ENCODE measurements at regions not wholly inside any gene's neighbourhood (a gene's known extent, or its start where the extent isn't known, plus 50 kb on each side); places are given as distances from the start of the nearest gene placed in this dataset.

- no peaks in the 10 kb centered on the region for H3K9me3 Mint-ChIP-seq (ENCODE audit: insufficient read depth)
- H3K4me1 Mint-ChIP-seq (ENCODE audit: low read depth), result no peaks in the 10 kb centered on the region
- H3K27me3 Mint-ChIP-seq (ENCODE audit: low read depth), result no peaks in the 10 kb centered on the region
- ChIA-PET POLR2A (no interaction called here), CTCF (no interaction called here)
- ATAC-seq, result no peak
- DNase-seq, result no peak
- no peak overlapping the region for H3K4me3 Mint-ChIP-seq
- H3K36me3 Mint-ChIP-seq (ENCODE audit: low read depth), result no peaks in the 10 kb centered on the region
- H3K27ac Mint-ChIP-seq, result no peak overlapping the region
Measured at GRCh38 chr13:106858903-106859532, 291.1 kb upstream of the ARGLU1 start.

- Mint-ChIP-seq H3K4me1 (ENCODE audit: low read depth) (no peaks in the 10 kb centered on the region), H3K4me3 (no peak overlapping the region), H3K36me3 (ENCODE audit: low read depth) (no peaks in the 10 kb centered on the region), H3K27me3 (ENCODE audit: low read depth) (no peaks in the 10 kb centered on the region), H3K9me3 (ENCODE audit: insufficient read depth) (no peaks in the 10 kb centered on the region), H3K27ac (no peak overlapping the region)
- POLR2A ChIA-PET, result no interaction called here
- DNase-seq (no peak), ATAC-seq (no peak)
- CTCF ChIA-PET, result no interaction called here
Measured at GRCh38 chr13:106852436-106852835, 284.5 kb upstream of the ARGLU1 start.

GRCh38 chr13:106850973-106851650, 283.2 kb upstream of the ARGLU1 start:
- ChIA-PET CTCF (no interaction called here), POLR2A (no interaction called here)
- Mint-ChIP-seq H3K9me3 (ENCODE audit: insufficient read depth) (no peaks in the 10 kb centered on the region), H3K36me3 (ENCODE audit: low read depth) (no peaks in the 10 kb centered on the region), H3K27ac (no peak overlapping the region), H3K27me3 (ENCODE audit: low read depth) (no peaks in the 10 kb centered on the region), H3K4me1 (ENCODE audit: low read depth) (no peaks in the 10 kb centered on the region), H3K4me3 (no peak overlapping the region)
- no peak for DNase-seq
- ATAC-seq, result no peak

GRCh38 chr13:106846571-106847448, 278.9 kb upstream of the ARGLU1 start:
- Mint-ChIP-seq H3K27me3 (ENCODE audit: low read depth) (no peaks in the 10 kb centered on the region), H3K4me1 (ENCODE audit: low read depth) (no peaks in the 10 kb centered on the region), H3K27ac (no peak overlapping the region), H3K36me3 (ENCODE audit: low read depth) (no peaks in the 10 kb centered on the region), H3K4me3 (no peak overlapping the region), H3K9me3 (ENCODE audit: insufficient read depth) (no peaks in the 10 kb centered on the region)
- ATAC-seq (no peak), DNase-seq (no peak)
- POLR2A ChIA-PET, result no interaction called here
- CTCF ChIA-PET, result no interaction called here

- CTCF ChIA-PET, result no interaction called here
Measured at GRCh38 chr13:106836186-106836802, 268.4 kb upstream of the ARGLU1 start.

GRCh38 chr13:106835477-106835876, 267.5 kb upstream of the ARGLU1 start:
- H3K4me1 Mint-ChIP-seq (ENCODE audit: low read depth), result no peaks in the 10 kb centered on the region
- no peaks in the 10 kb centered on the region for H3K36me3 Mint-ChIP-seq (ENCODE audit: low read depth)
- POLR2A ChIA-PET, result no interaction called here
- CTCF ChIA-PET, result no interaction called here
- DNase-seq, result no peak
- H3K27me3 Mint-ChIP-seq (ENCODE audit: low read depth), result no peaks in the 10 kb centered on the region
- H3K4me3 Mint-ChIP-seq, result no peak overlapping the region
- no peak for ATAC-seq
- H3K27ac Mint-ChIP-seq, result no peak overlapping the region
- no peaks in the 10 kb centered on the region for H3K9me3 Mint-ChIP-seq (ENCODE audit: insufficient read depth)

More at GRCh38 chr13:106836186-106836802, 268.4 kb upstream of the ARGLU1 start:
- Mint-ChIP-seq H3K4me1 (ENCODE audit: low read depth) (no peaks in the 10 kb centered on the region), H3K36me3 (ENCODE audit: low read depth) (no peaks in the 10 kb centered on the region), H3K27ac (no peak overlapping the region), H3K9me3 (ENCODE audit: insufficient read depth) (no peaks in the 10 kb centered on the region), H3K27me3 (ENCODE audit: low read depth) (no peaks in the 10 kb centered on the region), H3K4me3 (no peak overlapping the region)
- no peak for ATAC-seq
- POLR2A ChIA-PET, result no interaction called here
- no peak for DNase-seq

- no peak for DNase-seq
- POLR2A ChIA-PET, result no interaction called here
Measured at GRCh38 chr13:106821979-106822378, 254.0 kb upstream of the ARGLU1 start.

GRCh38 chr13:106819413-106820180, 251.7 kb upstream of the ARGLU1 start:
- ChIA-PET CTCF (no interaction called here), POLR2A (no interaction called here)
- no peaks in the 10 kb centered on the region for H3K36me3 Mint-ChIP-seq (ENCODE audit: low read depth)

More at GRCh38 chr13:106821979-106822378, 254.0 kb upstream of the ARGLU1 start:
- no peaks in the 10 kb centered on the region for H3K9me3 Mint-ChIP-seq (ENCODE audit: insufficient read depth)
- no peaks in the 10 kb centered on the region for H3K27me3 Mint-ChIP-seq (ENCODE audit: low read depth)
- no peak overlapping the region for H3K27ac Mint-ChIP-seq
- CTCF ChIA-PET, result no interaction called here
- no peaks in the 10 kb centered on the region for H3K4me1 Mint-ChIP-seq (ENCODE audit: low read depth)
- no peaks in the 10 kb centered on the region for H3K36me3 Mint-ChIP-seq (ENCODE audit: low read depth)
- H3K4me3 Mint-ChIP-seq, result no peak overlapping the region
- no peak for ATAC-seq

GRCh38 chr13:106818971-106819370, 251.0 kb upstream of the ARGLU1 start:
- no peak overlapping the region for H3K4me3 Mint-ChIP-seq
- ATAC-seq, result no peak
- CTCF ChIA-PET, result no interaction called here
- no peaks in the 10 kb centered on the region for H3K9me3 Mint-ChIP-seq (ENCODE audit: insufficient read depth)
- H3K4me1 Mint-ChIP-seq (ENCODE audit: low read depth), result no peaks in the 10 kb centered on the region
- POLR2A ChIA-PET, result no interaction called here
- no peaks in the 10 kb centered on the region for H3K36me3 Mint-ChIP-seq (ENCODE audit: low read depth)
- H3K27ac Mint-ChIP-seq, result no peak overlapping the region
- DNase-seq, result no peak
- H3K27me3 Mint-ChIP-seq (ENCODE audit: low read depth), result no peaks in the 10 kb centered on the region

More at GRCh38 chr13:106819413-106820180, 251.7 kb upstream of the ARGLU1 start:
- H3K4me3 Mint-ChIP-seq, result no peak overlapping the region
- ATAC-seq, result no peak
- no peaks in the 10 kb centered on the region for H3K27me3 Mint-ChIP-seq (ENCODE audit: low read depth)
- no peak for DNase-seq
- H3K9me3 Mint-ChIP-seq (ENCODE audit: insufficient read depth), result no peaks in the 10 kb centered on the region
- H3K27ac Mint-ChIP-seq, result no peak overlapping the region
- no peaks in the 10 kb centered on the region for H3K4me1 Mint-ChIP-seq (ENCODE audit: low read depth)

- no peaks in the 10 kb centered on the region for H3K36me3 Mint-ChIP-seq (ENCODE audit: low read depth)
- no peaks in the 10 kb centered on the region for H3K4me1 Mint-ChIP-seq (ENCODE audit: low read depth)
- no peak overlapping the region for H3K27ac Mint-ChIP-seq
- ATAC-seq (no peak), DNase-seq (no peak)
- ChIA-PET POLR2A (no interaction called here), CTCF (no interaction called here)
- H3K27me3 Mint-ChIP-seq (ENCODE audit: low read depth), result no peaks in the 10 kb centered on the region
- no peak overlapping the region for H3K4me3 Mint-ChIP-seq
- H3K9me3 Mint-ChIP-seq (ENCODE audit: insufficient read depth), result no peaks in the 10 kb centered on the region
Measured at GRCh38 chr13:106815545-106815944, 247.6 kb upstream of the ARGLU1 start.

- CTCF ChIA-PET, result no interaction called here
- no peak for DNase-seq
- POLR2A ChIA-PET, result no interaction called here
- Mint-ChIP-seq H3K27me3 (ENCODE audit: low read depth) (no peaks in the 10 kb centered on the region), H3K36me3 (ENCODE audit: low read depth) (no peaks in the 10 kb centered on the region), H3K9me3 (ENCODE audit: insufficient read depth) (no peaks in the 10 kb centered on the region), H3K4me1 (ENCODE audit: low read depth) (no peaks in the 10 kb centered on the region), H3K4me3 (no peak overlapping the region), H3K27ac (no peak overlapping the region)
- ATAC-seq, result no peak
Measured at GRCh38 chr13:106814463-106814862, 246.5 kb upstream of the ARGLU1 start.
